GM23338 (cell line): ENCODE measurements at regions not wholly inside any gene's neighbourhood (a gene's known extent, or its start where the extent isn't known, plus 50 kb on each side); places are given as distances from the start of the nearest gene placed in this dataset.

Experiments
- ATAC-seq: fragments of 200-7000 bp; cut with Tn5 transposase; 3 replicates; pipeline ENCODE4 v1.9.1; 2020
- DNase-seq: peaks from one replicate; pipeline ENCODE4 v3.0.0-alpha.2; 2015; ENCODE audit warnings: low spot score
- H2AFZ ChIP-seq: fragments of 200-600 bp; sonication (generic); 2 replicates; pipeline ENCODE4 v1.8.0; 2016; ENCODE audit warnings: antibody characterized with exemption, mild to moderate bottlenecking, moderate library complexity
- H3F3A ChIP-seq: fragments of 200-600 bp; sonication (generic); replicated peaks from 2 replicates; pipeline ENCODE4 v1.8.0; 2017; ENCODE audit warnings: antibody characterized with exemption, mixed run types, low read depth
- H3K27ac ChIP-seq: fragments of 200-600 bp; sonication (generic); 2 replicates; pipeline ENCODE4 v1.6.1; 2016; ENCODE audit warnings: low read depth
- H3K27me3 ChIP-seq: fragments of 200-600 bp; sonication (generic); 2 replicates; pipeline ENCODE4 v1.8.0; 2016; ENCODE audit warnings: mild to moderate bottlenecking, mixed run types, moderate library complexity; ENCODE audit not compliant: insufficient read depth
- H3K36me3 ChIP-seq: fragments of 200-600 bp; sonication (generic); 2 replicates; pipeline ENCODE4 v1.8.0; 2016; ENCODE audit warnings: mild to moderate bottlenecking; ENCODE audit not compliant: insufficient read depth
- H3K4me1 ChIP-seq: fragments of 200-600 bp; sonication (generic); 2 replicates; pipeline ENCODE4 v1.8.0; 2016; ENCODE audit warnings: mild to moderate bottlenecking, moderate library complexity; ENCODE audit not compliant: insufficient read depth
- H3K4me2 ChIP-seq: fragments of 200-600 bp; sonication (generic); 2 replicates; pipeline ENCODE4 v1.7.1; 2017; ENCODE audit warnings: mixed run types
- H3K4me3 ChIP-seq: fragments of 200-600 bp; sonication (generic); 2 replicates; pipeline ENCODE4 v1.6.1; 2016; ENCODE audit warnings: mixed run types
- H3K79me2 ChIP-seq: fragments of 200-600 bp; sonication (generic); replicated peaks from 2 replicates; pipeline ENCODE4 v1.8.0; 2017; ENCODE audit warnings: mild to moderate bottlenecking; ENCODE audit not compliant: insufficient read depth
- H3K9me2 ChIP-seq: fragments of 200-600 bp; sonication (generic); 2 replicates; pipeline ENCODE4 v1.8.0; 2017; ENCODE audit not compliant: insufficient read depth
- H4K20me1 ChIP-seq: fragments of 200-600 bp; sonication (generic); replicated peaks from 2 replicates; pipeline ENCODE4 v1.8.0; 2017; ENCODE audit warnings: mild to moderate bottlenecking; ENCODE audit not compliant: insufficient read depth
- H3K27ac Mint-ChIP-seq: 2 replicates; pipeline ENCODE4 v1.8.0; 2020; ENCODE audit warnings: inconsistent platforms, mild to moderate bottlenecking, moderate library complexity, mixed read lengths
- H3K27me3 Mint-ChIP-seq: 3 replicates; pipeline ENCODE4 v1.8.0; 2022; ENCODE audit warnings: low read depth, mild to moderate bottlenecking, moderate library complexity, mixed read lengths, inconsistent platforms; ENCODE audit not compliant: insufficient read depth, poor library complexity
- H3K36me3 Mint-ChIP-seq: 3 replicates; pipeline ENCODE4 v1.8.0; 2021; ENCODE audit warnings: low read depth, mild to moderate bottlenecking, inconsistent platforms, moderate library complexity, mixed read lengths
- H3K4me1 Mint-ChIP-seq: 3 replicates; pipeline ENCODE4 v1.8.0; 2020; ENCODE audit warnings: mild to moderate bottlenecking, inconsistent platforms, mixed read lengths
- H3K4me3 Mint-ChIP-seq: 3 replicates; pipeline ENCODE4 v1.8.0; 2021; ENCODE audit warnings: moderate library complexity, mild to moderate bottlenecking, inconsistent platforms, mixed read lengths
- H3K9me3 Mint-ChIP-seq: 3 replicates; pipeline ENCODE4 v1.8.0; 2020; ENCODE audit warnings: moderate library complexity, mild to moderate bottlenecking, inconsistent platforms, mixed read lengths
- CREB1 ChIP-seq: fragments of 250-450 bp; sonication (Bioruptor Pico); IDR thresholded peaks from 2 replicates; pipeline ENCODE4 v1.5.0; 2020; ENCODE audit warnings: low read depth, mild to moderate bottlenecking, moderate library complexity
- EZH2 ChIP-seq: fragments of 200-600 bp; sonication (generic); IDR thresholded peaks from one replicate; pipeline ENCODE4 v1.8.0; 2017; ENCODE audit warnings: antibody characterized with exemption, mild to moderate bottlenecking, low read depth; ENCODE audit not compliant: unreplicated experiment
- EZH2phosphoT487 ChIP-seq: fragments of 200-600 bp; sonication (generic); IDR thresholded peaks from one replicate; pipeline ENCODE4 v1.8.1; 2018; ENCODE audit warnings: antibody characterized with exemption; ENCODE audit not compliant: unreplicated experiment
- JUNB ChIP-seq: IDR thresholded peaks from one replicate; pipeline ENCODE4 v1.6.1; 2016; ENCODE audit warnings: antibody characterized with exemption; ENCODE audit not compliant: unreplicated experiment
- NANOG ChIP-seq: IDR thresholded peaks from 2 replicates; pipeline ENCODE4 v1.6.1; 2016; ENCODE audit warnings: antibody characterized with exemption, borderline replicate concordance
- ZNF114 ChIP-seq: fragments of 250-450 bp; sonication (Bioruptor Pico); IDR thresholded peaks from 2 replicates; pipeline ENCODE4 v1.5.0; 2020; ENCODE audit warnings: mild to moderate bottlenecking, moderate library complexity
- TF ChIP-seq, protein P1 (sequence below): fragments of 250-450 bp; sonication (Bioruptor Pico); IDR thresholded peaks from 2 replicates; pipeline ENCODE4 v1.5.0; 2020; ENCODE audit warnings: mild to moderate bottlenecking, moderate library complexity
- TF ChIP-seq, protein P2 (sequence below): IDR thresholded peaks from one replicate; pipeline ENCODE4 v1.6.1; 2018; ENCODE audit warnings: antibody characterized with exemption; ENCODE audit not compliant: unreplicated experiment
- TF ChIP-seq, protein P3 (sequence below): IDR thresholded peaks from 2 replicates; pipeline ENCODE4 v1.6.1; 2016; ENCODE audit warnings: antibody characterized with exemption

DNA sequence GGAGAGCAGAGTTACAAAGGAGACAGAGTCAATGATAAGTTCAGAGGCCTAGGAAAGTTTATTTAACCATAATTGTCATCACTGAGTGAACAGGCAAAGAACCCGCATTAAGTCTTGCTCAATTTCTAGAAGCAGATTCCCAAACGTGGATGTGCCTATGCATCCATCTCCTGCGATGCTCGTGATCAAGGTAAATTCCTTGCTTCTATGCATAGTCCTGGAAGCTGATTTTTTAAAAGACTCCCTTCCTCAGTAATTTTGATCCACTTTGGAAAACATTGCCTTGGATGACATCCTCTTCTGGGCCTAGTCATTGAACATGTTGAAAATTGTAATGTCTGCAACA, 116.4 kb downstream of the TNFSF18 start (continued):
- TF ChIP-seq, protein P1, sequence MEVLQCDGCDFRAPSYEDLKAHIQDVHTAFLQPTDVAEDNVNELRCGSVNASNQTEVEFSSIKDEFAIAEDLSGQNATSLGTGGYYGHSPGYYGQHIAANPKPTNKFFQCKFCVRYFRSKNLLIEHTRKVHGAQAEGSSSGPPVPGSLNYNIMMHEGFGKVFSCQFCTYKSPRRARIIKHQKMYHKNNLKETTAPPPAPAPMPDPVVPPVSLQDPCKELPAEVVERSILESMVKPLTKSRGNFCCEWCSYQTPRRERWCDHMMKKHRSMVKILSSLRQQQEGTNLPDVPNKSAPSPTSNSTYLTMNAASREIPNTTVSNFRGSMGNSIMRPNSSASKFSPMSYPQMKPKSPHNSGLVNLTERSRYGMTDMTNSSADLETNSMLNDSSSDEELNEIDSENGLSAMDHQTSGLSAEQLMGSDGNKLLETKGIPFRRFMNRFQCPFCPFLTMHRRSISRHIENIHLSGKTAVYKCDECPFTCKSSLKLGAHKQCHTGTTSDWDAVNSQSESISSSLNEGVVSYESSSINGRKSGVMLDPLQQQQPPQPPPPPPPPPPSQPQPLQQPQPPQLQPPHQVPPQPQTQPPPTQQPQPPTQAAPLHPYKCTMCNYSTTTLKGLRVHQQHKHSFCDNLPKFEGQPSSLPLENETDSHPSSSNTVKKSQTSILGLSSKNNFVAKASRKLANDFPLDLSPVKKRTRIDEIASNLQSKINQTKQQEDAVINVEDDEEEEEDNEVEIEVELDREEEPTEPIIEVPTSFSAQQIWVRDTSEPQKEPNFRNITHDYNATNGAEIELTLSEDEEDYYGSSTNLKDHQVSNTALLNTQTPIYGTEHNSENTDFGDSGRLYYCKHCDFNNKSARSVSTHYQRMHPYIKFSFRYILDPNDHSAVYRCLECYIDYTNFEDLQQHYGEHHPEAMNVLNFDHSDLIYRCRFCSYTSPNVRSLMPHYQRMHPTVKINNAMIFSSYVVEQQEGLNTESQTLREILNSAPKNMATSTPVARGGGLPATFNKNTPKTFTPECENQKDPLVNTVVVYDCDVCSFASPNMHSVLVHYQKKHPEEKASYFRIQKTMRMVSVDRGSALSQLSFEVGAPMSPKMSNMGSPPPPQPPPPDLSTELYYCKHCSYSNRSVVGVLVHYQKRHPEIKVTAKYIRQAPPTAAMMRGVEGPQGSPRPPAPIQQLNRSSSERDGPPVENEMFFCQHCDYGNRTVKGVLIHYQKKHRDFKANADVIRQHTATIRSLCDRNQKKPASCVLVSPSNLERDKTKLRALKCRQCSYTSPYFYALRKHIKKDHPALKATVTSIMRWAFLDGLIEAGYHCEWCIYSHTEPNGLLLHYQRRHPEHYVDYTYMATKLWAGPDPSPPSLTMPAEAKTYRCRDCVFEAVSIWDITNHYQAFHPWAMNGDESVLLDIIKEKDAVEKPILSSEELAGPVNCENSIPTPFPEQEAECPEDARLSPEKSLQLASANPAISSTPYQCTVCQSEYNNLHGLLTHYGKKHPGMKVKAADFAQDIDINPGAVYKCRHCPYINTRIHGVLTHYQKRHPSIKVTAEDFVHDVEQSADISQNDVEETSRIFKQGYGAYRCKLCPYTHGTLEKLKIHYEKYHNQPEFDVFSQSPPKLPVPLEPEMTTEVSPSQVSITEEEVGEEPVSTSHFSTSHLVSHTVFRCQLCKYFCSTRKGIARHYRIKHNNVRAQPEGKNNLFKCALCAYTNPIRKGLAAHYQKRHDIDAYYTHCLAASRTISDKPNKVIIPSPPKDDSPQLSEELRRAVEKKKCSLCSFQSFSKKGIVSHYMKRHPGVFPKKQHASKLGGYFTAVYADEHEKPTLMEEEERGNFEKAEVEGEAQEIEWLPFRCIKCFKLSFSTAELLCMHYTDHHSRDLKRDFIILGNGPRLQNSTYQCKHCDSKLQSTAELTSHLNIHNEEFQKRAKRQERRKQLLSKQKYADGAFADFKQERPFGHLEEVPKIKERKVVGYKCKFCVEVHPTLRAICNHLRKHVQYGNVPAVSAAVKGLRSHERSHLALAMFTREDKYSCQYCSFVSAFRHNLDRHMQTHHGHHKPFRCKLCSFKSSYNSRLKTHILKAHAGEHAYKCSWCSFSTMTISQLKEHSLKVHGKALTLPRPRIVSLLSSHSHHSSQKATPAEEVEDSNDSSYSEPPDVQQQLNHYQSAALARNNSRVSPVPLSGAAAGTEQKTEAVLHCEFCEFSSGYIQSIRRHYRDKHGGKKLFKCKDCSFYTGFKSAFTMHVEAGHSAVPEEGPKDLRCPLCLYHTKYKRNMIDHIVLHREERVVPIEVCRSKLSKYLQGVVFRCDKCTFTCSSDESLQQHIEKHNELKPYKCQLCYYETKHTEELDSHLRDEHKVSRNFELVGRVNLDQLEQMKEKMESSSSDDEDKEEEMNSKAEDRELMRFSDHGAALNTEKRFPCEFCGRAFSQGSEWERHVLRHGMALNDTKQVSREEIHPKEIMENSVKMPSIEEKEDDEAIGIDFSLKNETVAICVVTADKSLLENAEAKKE (CRISPR knock-in tag), result no peak
- TF ChIP-seq JUNB (no peak), CREB1 (CRISPR knock-in tag) (no peak), EZH2 (no peak)

DNA sequence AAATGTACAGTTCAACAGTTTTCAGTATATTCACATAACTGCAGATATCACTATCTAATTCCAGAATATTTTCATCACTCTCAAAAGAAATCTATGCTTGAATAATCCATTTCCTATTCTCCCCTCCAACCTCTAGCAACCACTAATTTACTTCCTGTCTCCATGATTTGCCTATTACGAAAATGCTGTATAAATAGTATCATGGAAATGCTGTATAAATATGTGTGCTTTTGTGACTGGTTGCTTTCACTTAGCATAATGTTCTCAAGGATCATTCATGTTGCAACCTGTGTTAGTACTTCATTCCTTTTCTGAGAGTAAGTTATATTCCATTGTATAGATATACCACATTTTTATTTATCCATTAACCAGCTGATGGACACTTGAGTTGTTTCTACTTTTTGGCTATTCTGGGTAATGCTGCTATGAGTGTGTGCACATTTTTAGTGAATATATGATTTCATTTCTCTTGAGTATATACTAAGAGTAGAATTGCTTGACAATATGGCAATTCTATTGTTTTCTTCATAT, 115.6 kb downstream of the TNFSF18 start:
- Histone ChIP-seq H3F3A (no peaks in the 10 kb centered on the region), H3K27ac (no peak overlapping the region), H3K4me1 (no peaks in the 10 kb centered on the region; the same call in 1 of the 2 replicates), H3K79me2 (no peaks in the 10 kb centered on the region), H3K36me3 (no peaks in the 10 kb centered on the region), H3K4me2 (no peak overlapping the region), H3K4me3 (no peak overlapping the region), H3K27me3 (no peaks in the 10 kb centered on the region), H2AFZ (no peak overlapping the region), H3K9me2 (peaks cover 10% of the 10 kb centered on the region), H4K20me1 (no peaks in the 10 kb centered on the region)
- no peaks in the 10 kb centered on the region for H3K27me3 Mint-ChIP-seq
- no peak overlapping the region for H3K4me3 Mint-ChIP-seq
- H3K9me3 Mint-ChIP-seq, result no peaks in the 10 kb centered on the region; the same call in 2 of the 3 replicates
- H3K4me1 Mint-ChIP-seq, result no peaks in the 10 kb centered on the region
- no peak overlapping the region for H3K27ac Mint-ChIP-seq
- no peaks in the 10 kb centered on the region for H3K36me3 Mint-ChIP-seq
- no peak for DNase-seq
- no peak for ATAC-seq
- TF ChIP-seq NANOG (no peak), EZH2 (no peak), EZH2phosphoT487 (no peak), JUNB (no peak), ZNF114 (no peak)
- TF ChIP-seq, protein P2, sequence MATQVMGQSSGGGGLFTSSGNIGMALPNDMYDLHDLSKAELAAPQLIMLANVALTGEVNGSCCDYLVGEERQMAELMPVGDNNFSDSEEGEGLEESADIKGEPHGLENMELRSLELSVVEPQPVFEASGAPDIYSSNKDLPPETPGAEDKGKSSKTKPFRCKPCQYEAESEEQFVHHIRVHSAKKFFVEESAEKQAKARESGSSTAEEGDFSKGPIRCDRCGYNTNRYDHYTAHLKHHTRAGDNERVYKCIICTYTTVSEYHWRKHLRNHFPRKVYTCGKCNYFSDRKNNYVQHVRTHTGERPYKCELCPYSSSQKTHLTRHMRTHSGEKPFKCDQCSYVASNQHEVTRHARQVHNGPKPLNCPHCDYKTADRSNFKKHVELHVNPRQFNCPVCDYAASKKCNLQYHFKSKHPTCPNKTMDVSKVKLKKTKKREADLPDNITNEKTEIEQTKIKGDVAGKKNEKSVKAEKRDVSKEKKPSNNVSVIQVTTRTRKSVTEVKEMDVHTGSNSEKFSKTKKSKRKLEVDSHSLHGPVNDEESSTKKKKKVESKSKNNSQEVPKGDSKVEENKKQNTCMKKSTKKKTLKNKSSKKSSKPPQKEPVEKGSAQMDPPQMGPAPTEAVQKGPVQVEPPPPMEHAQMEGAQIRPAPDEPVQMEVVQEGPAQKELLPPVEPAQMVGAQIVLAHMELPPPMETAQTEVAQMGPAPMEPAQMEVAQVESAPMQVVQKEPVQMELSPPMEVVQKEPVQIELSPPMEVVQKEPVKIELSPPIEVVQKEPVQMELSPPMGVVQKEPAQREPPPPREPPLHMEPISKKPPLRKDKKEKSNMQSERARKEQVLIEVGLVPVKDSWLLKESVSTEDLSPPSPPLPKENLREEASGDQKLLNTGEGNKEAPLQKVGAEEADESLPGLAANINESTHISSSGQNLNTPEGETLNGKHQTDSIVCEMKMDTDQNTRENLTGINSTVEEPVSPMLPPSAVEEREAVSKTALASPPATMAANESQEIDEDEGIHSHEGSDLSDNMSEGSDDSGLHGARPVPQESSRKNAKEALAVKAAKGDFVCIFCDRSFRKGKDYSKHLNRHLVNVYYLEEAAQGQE, result no peak
- TF ChIP-seq, protein P3, sequence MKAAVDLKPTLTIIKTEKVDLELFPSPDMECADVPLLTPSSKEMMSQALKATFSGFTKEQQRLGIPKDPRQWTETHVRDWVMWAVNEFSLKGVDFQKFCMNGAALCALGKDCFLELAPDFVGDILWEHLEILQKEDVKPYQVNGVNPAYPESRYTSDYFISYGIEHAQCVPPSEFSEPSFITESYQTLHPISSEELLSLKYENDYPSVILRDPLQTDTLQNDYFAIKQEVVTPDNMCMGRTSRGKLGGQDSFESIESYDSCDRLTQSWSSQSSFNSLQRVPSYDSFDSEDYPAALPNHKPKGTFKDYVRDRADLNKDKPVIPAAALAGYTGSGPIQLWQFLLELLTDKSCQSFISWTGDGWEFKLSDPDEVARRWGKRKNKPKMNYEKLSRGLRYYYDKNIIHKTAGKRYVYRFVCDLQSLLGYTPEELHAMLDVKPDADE, result no peak
